GM12878 (cell line): ENCODE measurements at regions not wholly inside any gene's neighbourhood (a gene's known extent, or its start where the extent isn't known, plus 50 kb on each side); places are given as distances from the start of the nearest gene placed in this dataset.

Experiments used
- ATAC-seq: fragments of 200-7000 bp; cut with Tn5 transposase; 3 replicates; pipeline ENCODE4 v1.9.1; 2020; ENCODE audit warnings: mild to moderate bottlenecking, moderate library complexity
- BruUV-seq: library from RNA; stranded (reverse); fragments of 400-500 nt; replicated peaks from 2 replicates; lab custom pipeline; 2021; lab: Mats Ljungman, UMichigan
- CTCF ChIA-PET: fragments of 300-600 bp; sonication (Branson Sonifier 250); formaldehyde crosslinking; extraction: SDS; loops from one replicate; lab custom pipeline; 2021; ENCODE audit warnings: inconsistent platforms; lab: Yijun Ruan, JAX
- POLR2A ChIA-PET: fragments of 350-600 bp; formaldehyde crosslinking; extraction: SDS; loops from one replicate; lab custom pipeline; 2021; ENCODE audit warnings: inconsistent platforms; lab: Charles Lee
- RAD21 ChIA-PET: fragments of 300-600 bp; sonication (Branson Sonifier 250); formaldehyde crosslinking; loops from one replicate; lab custom pipeline; 2023; ENCODE audit warnings: antibody characterized with exemption; ENCODE audit not compliant: unreplicated experiment; lab: Charles Lee
- SMC1A ChIA-PET: fragments of 300-600 bp; sonication (Branson Sonifier 250); formaldehyde crosslinking; loops from one replicate; lab custom pipeline; 2023; ENCODE audit not compliant: unreplicated experiment, uncharacterized antibody; lab: Charles Lee
- DNase-seq: peaks from one replicate; pipeline ENCODE4 v3.0.0-alpha.2; 2011; ENCODE audit warnings: low read depth, low spot score
- FAIRE-seq: peaks from 3 replicates; lab custom pipeline; 2011; peaks lifted over from hg19 to GRCh38; lab: Jason Lieb, UNC
- H2AFZ ChIP-seq: 2 replicates; pipeline ENCODE4 v1.6.0; 2011; ENCODE audit warnings: low read depth, low read length, control low read depth; ENCODE audit not compliant: control insufficient read depth
- H3K27ac ChIP-seq: 2 replicates; pipeline ENCODE4 v1.5.1; 2011; ENCODE audit warnings: control low read depth; ENCODE audit not compliant: control insufficient read depth, insufficient read depth
- H3K27me3 ChIP-seq, 2 experiments: replicated peaks in 1 of 2; 2 replicates each; pipeline versions ENCODE4 v1.6.0 to v1.6.1; 2011; ENCODE audit warnings: low read length in 1 of 2; ENCODE audit not compliant: control insufficient read depth in 2 of 2, insufficient read depth in 2 of 2
- H3K36me3 ChIP-seq, 2 experiments: 2 replicates each; pipeline ENCODE4 v1.5.1; 2011; ENCODE audit warnings: low read length in 1 of 2; ENCODE audit not compliant: control insufficient read depth in 2 of 2, insufficient read depth in 2 of 2
- H3K4me1 ChIP-seq: 2 replicates; pipeline ENCODE4 v1.6.1; 2011; ENCODE audit warnings: mild to moderate bottlenecking, low read length, moderate library complexity, mixed read lengths; ENCODE audit not compliant: control insufficient read depth, insufficient read depth
- H3K4me2 ChIP-seq: 2 replicates; pipeline ENCODE4 v1.6.0; 2011; ENCODE audit warnings: control low read depth; ENCODE audit not compliant: control insufficient read depth, insufficient read depth
- H3K4me3 ChIP-seq: fragments of 200-600 bp; sonication (generic); 2 replicates; pipeline ENCODE4 v1.5.1; 2016
- H3K79me2 ChIP-seq: 2 replicates; pipeline ENCODE4 v1.6.0; 2011; ENCODE audit warnings: low read length; ENCODE audit not compliant: control insufficient read depth, insufficient read depth
- H3K9ac ChIP-seq: 2 replicates; pipeline ENCODE4 v1.8.0; 2011; ENCODE audit warnings: low read length, control low read depth, mixed read lengths; ENCODE audit not compliant: control insufficient read depth, insufficient read depth
- H3K9me3 ChIP-seq: replicated peaks from 3 replicates; pipeline ENCODE4 v1.5.1; 2011; ENCODE audit warnings: mild to moderate bottlenecking, low read length; ENCODE audit not compliant: control insufficient read depth, insufficient read depth
- H4K20me1 ChIP-seq: 2 replicates; pipeline ENCODE4 v1.6.0; 2011; ENCODE audit not compliant: control insufficient read depth, insufficient read depth
- E2F4 ChIP-seq: IDR thresholded peaks from 2 replicates; pipeline ENCODE4 v1.6.1; 2012; ENCODE audit warnings: low read depth, low read length, improper control_type of control experiment
- EP300 ChIP-seq, 2 experiments: fragments of 150-350 bp in 1 of 2; IDR thresholded peaks; 2 replicates each; pipeline ENCODE4 v1.6.1; 2011 to 2012; ENCODE audit warnings: low read depth in 2 of 2, low read length in 2 of 2, borderline replicate concordance in 1 of 2, improper control_type of control experiment in 1 of 2, inconsistent platforms in 1 of 2; ENCODE audit not compliant: control insufficient read depth in 1 of 2
- MAX ChIP-seq: IDR thresholded peaks from 2 replicates; pipeline ENCODE4 v1.6.1; 2012; ENCODE audit warnings: low read depth, low read length, improper control_type of control experiment
- MEF2A ChIP-seq: IDR thresholded peaks from 2 replicates; pipeline ENCODE4 v1.6.1; 2011; ENCODE audit warnings: low read depth, mild to moderate bottlenecking, low read length, moderate library complexity; ENCODE audit not compliant: insufficient read depth
- MLLT1 ChIP-seq: fragments of 450-650 bp; IDR thresholded peaks from 2 replicates; pipeline ENCODE4 v1.6.1; 2016; ENCODE audit warnings: mild to moderate bottlenecking
- PAX8 ChIP-seq: fragments of 450-650 bp; IDR thresholded peaks from 2 replicates; pipeline ENCODE4 v1.6.1; 2017; ENCODE audit warnings: mild to moderate bottlenecking, moderate library complexity
- RBBP5 ChIP-seq: fragments of 200-600 bp; sonication (generic); conservative IDR thresholded peaks from 2 replicates; pipeline ENCODE4 v1.6.1; 2016
- RFX5 ChIP-seq: IDR thresholded peaks from 2 replicates; pipeline ENCODE4 v1.6.1; 2011; ENCODE audit warnings: low read depth, low read length, improper control_type of control experiment
- SP1 ChIP-seq: IDR thresholded peaks from one replicate; pipeline ENCODE4 v1.6.1; 2011; ENCODE audit warnings: low read depth, low read length
- STAT1 ChIP-seq: fragments of 450-650 bp; conservative IDR thresholded peaks from 2 replicates; pipeline ENCODE4 v1.6.1; 2014; ENCODE audit warnings: antibody characterized with exemption, mild to moderate bottlenecking
- SUPT20H ChIP-seq: IDR thresholded peaks from 2 replicates; pipeline ENCODE4 v1.6.1; 2011; ENCODE audit warnings: low read depth, mild to moderate bottlenecking, low read length, moderate library complexity, borderline replicate concordance; ENCODE audit not compliant: control insufficient read depth
- ZNF217 ChIP-seq: fragments of 450-650 bp; IDR thresholded peaks from 2 replicates; pipeline ENCODE4 v1.6.1; 2017; ENCODE audit warnings: antibody characterized with exemption, mild to moderate bottlenecking
- WGBS: methylation state at CpG from one replicate; pipeline ENCODE4 v1.1.6; 2016; ENCODE audit warnings: low lambda C conversion rate; ENCODE audit not compliant: insufficient replicate concordance, insufficient coverage; ENCODE audit errors: missing lambda C conversion rate; 5-methylcytosine and 5-hydroxymethylcytosine counted together
- in situ Hi-C: fragments of 300-500 bp; cut with MboI; formaldehyde crosslinking; loops from 9 replicates; pipeline ENCODE4 v1.14.3; 2018; ENCODE audit warnings: mixed read lengths
- intact Hi-C: fragments of 100-400 bp; cut with micrococcal nuclease; formaldehyde crosslinking; loops from one replicate; pipeline ENCODE4 v1.14.2; 2022; ENCODE audit not compliant: unreplicated experiment

- ATAC-seq: no peak
- Histone ChIP-seq H3K27ac (no peak overlapping the region), H3K4me3 (no peak overlapping the region), H3K9me3 (no peaks in the 10 kb centered on the region; the same call in 2 of the 3 replicates), H2AFZ (no peak overlapping the region), H3K36me3 (no peaks in the 10 kb centered on the region), H3K4me2 (no peak overlapping the region), H3K27me3 (no peaks in the 10 kb centered on the region; a peak in 1 of 4 replicates), H3K4me1 (no peaks in the 10 kb centered on the region), H4K20me1 (no peaks in the 10 kb centered on the region), H3K79me2 (no peaks in the 10 kb centered on the region), H3K9ac (no peak overlapping the region)
- ChIA-PET SMC1A (no interaction called here), CTCF (interaction anchor here (0.6 to 1.3 kb wide), 2 partner anchors 27 to 51 kb away, joined by 3 read pairs; no protein-coding TSS in a partner anchor), POLR2A (interaction anchor here (0.6 kb wide), 1 partner anchor 274 kb away, joined by 3 read pairs; no protein-coding TSS in a partner anchor), RAD21 (no interaction called here)
- TF ChIP-seq MLLT1 (no peak), SP1 (no peak), SUPT20H (no peak), MEF2A (no peak), MAX (no peak), E2F4 (no peak), STAT1 (no peak), RBBP5 (no peak), EP300 (IDR thresholded peaks at IDR 0.05; ENCODE audit: borderline replicate concordance in 1 of 2, control insufficient read depth in 1 of 2, low read depth in 2 of 2, low read length in 2 of 2) (no peak), RFX5 (no peak), PAX8 (no peak), ZNF217 (no peak)
- no peak for DNase-seq
- no peak for FAIRE-seq
- no TSS peak for BruUV-seq
- 0% methylated on average over 1 of the region's 1 CpG for WGBS
- in situ Hi-C loops: no loop called here
- intact Hi-C loops: no loop called here
Measured at GRCh38 chr2:216570357-216570756, 62.9 kb upstream of the IGFBP2 start.
